Skeletal muscle satellite cell (primary cell): ENCODE measurements at regions not wholly inside any gene's neighbourhood (a gene's known extent, or its start where the extent isn't known, plus 50 kb on each side); places are given as distances from the start of the nearest gene placed in this dataset.
"Not testable (repeated sequence)": the region's sequence is repeated elsewhere in the genome, so short reads cannot be mapped to it uniquely, and the experiment has no call there.

ENCODE experiments used
- H3K27me3 ChIP-seq: 2 replicates; pipeline ENCODE4 v1.7.0; 2013; ENCODE audit warnings: low read length; ENCODE audit not compliant: control insufficient read depth, insufficient read depth
- H3K36me3 ChIP-seq: 2 replicates; pipeline ENCODE4 v1.7.0; 2013; ENCODE audit warnings: mild to moderate bottlenecking, control low read depth, low read length; ENCODE audit not compliant: insufficient read depth
- H3K4me1 ChIP-seq: 2 replicates; pipeline ENCODE4 v1.7.0; 2013; ENCODE audit warnings: low read length; ENCODE audit not compliant: control insufficient read depth, insufficient read depth
- H3K4me2 ChIP-seq: 2 replicates; pipeline ENCODE4 v1.7.0; 2013; ENCODE audit warnings: mild to moderate bottlenecking, low read length
- H3K4me3 ChIP-seq: 2 replicates; pipeline ENCODE4 v1.7.0; 2013; ENCODE audit warnings: low read length
- H3K9ac ChIP-seq: 2 replicates; pipeline ENCODE4 v1.7.0; 2013; ENCODE audit warnings: mild to moderate bottlenecking, low read depth, low read length, moderate library complexity
- H3K9me3 ChIP-seq: replicated peaks from 2 replicates; pipeline ENCODE4 v1.7.0; 2013; ENCODE audit warnings: mild to moderate bottlenecking, control low read depth, low read length

DNA sequence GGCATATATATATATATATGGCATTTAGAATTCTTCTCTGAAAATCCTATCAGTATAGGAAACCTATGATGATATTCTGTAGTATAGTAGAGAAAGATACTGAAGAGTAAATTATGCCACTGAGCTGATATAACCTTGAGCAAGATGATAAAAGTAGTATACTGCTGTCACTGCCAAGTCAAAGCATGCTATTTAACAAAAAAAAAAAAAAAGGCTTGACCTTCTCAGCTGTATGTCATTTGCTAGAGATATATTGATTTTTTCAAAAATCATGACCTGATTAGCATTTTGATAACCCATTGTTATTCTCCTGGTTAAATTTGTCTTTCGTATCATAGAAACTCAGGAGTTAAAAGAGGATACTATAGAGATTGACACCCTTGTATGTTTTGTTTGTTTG lies 299.4 kb downstream of the ADAMTS20 start:
- no peaks in the 10 kb centered on the region for H3K4me1 ChIP-seq
- H3K36me3 ChIP-seq = no peaks in the 10 kb centered on the region
- no peaks in the 10 kb centered on the region for H3K9me3 ChIP-seq
- no peaks in the 10 kb centered on the region for H3K27me3 ChIP-seq
- H3K4me3 ChIP-seq = no peak overlapping the region
- no peak overlapping the region for H3K9ac ChIP-seq
- no peak overlapping the region for H3K4me2 ChIP-seq

DNA sequence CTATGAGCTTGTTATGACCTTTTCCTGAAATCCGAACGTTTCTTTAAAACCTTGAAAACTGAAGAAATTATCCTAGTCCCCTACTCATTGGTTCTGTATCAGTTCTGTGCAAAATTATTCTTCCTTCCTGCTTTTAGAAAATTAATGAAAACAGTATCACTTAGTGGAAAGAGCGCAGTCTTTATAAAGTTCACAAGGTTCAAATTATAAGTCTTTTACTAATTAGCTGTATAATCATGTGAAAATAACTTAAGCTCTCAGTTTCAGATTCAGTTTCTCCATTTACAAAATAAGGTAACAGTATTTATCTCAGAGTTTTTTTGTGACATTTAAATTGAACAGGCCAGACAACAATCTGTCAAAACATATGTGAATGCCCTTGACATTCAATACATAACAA lies 306.1 kb downstream of the ADAMTS20 start:
- Histone ChIP-seq H3K27me3 (no peaks in the 10 kb centered on the region), H3K4me3 (no peak overlapping the region), H3K36me3 (no peaks in the 10 kb centered on the region), H3K9me3 (no peaks in the 10 kb centered on the region), H3K4me1 (no peaks in the 10 kb centered on the region), H3K9ac (no peak overlapping the region), H3K4me2 (no peak overlapping the region)

DNA sequence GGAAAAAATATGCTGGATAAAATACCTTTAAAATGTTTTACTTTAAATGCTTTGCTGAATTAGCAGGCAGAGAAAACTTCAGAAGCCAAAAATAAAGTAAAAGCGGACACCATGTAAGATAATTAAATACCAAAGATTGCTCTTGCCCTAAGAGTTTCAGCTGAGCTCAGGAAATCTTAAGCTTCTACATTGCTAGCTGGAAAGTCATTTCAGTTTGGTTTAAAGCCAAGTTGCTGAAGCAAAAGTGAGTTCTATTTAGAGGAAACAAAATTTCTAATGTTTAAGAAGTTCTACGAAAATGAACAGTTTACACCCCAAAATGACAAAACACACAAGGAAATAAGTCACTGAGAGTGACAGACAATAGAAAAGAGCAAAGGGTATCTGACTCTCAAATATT lies 310.0 kb downstream of the ADAMTS20 start:
- Histone ChIP-seq H3K4me1 (no peaks in the 10 kb centered on the region), H3K4me3 (no peak overlapping the region), H3K27me3 (no peaks in the 10 kb centered on the region), H3K9me3 (no peaks in the 10 kb centered on the region), H3K36me3 (no peaks in the 10 kb centered on the region), H3K9ac (no peak overlapping the region), H3K4me2 (no peak overlapping the region)

DNA sequence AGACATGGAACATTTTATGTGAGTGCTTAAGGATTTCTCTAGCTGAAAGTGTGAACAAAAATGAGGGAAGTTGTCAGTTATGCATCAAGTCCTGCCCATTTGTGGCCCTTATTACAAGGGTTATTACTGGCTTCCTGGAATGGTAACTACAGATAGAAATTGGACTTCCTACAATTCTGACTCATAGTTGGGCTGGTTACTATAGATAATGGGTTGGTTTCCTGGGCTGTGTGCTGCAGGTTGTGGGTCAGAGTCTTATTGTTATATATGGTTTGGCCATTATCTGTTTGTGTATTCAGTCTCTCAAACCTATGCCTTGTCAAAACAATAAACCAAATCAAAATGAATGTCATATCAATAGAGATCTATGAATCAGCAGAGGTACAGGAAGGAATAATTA lies 313.7 kb downstream of the ADAMTS20 start:
- Histone ChIP-seq H3K36me3 (no peaks in the 10 kb centered on the region), H3K4me3 (no peak overlapping the region), H3K9me3 (no peaks in the 10 kb centered on the region), H3K9ac (no peak overlapping the region), H3K4me1 (no peaks in the 10 kb centered on the region), H3K27me3 (no peaks in the 10 kb centered on the region), H3K4me2 (no peak overlapping the region)

DNA sequence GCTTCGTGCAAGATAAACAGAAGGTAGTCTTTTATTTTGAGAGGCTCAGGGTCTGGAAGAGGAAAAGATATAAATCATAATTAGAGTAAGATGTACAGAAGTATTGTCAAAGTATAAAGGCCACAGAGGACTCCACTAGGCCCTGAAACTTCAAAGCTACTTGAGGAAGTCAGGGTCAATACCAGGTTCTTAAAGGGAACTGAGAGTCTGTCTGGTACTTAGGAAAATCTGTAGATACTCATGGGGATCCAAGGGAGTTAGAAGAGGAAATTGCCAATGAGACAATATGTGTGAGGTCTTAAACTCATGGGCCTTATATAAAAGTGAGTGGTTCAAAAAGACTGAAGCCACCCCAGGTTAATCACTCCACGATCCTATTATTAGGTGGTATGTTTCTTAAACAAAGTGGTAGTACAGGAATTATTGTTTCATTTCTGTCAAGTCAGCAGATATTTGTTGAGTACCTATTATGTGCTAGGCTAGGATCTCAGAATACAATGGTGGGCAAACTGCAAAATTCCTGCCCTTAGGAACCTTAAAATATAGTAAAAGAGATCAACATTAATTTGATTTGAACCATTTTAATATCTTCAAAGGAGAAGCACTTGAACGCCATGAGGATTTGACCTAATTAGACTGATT lies 314.6 kb downstream of the ADAMTS20 start:
- H3K9ac ChIP-seq = no peak overlapping the region
- H3K27me3 ChIP-seq = no peaks in the 10 kb centered on the region
- H3K4me2 ChIP-seq = no peak overlapping the region
- H3K4me3 ChIP-seq = no peak overlapping the region
- no peaks in the 10 kb centered on the region for H3K36me3 ChIP-seq
- no peaks in the 10 kb centered on the region for H3K4me1 ChIP-seq
- H3K9me3 ChIP-seq = no peaks in the 10 kb centered on the region

DNA sequence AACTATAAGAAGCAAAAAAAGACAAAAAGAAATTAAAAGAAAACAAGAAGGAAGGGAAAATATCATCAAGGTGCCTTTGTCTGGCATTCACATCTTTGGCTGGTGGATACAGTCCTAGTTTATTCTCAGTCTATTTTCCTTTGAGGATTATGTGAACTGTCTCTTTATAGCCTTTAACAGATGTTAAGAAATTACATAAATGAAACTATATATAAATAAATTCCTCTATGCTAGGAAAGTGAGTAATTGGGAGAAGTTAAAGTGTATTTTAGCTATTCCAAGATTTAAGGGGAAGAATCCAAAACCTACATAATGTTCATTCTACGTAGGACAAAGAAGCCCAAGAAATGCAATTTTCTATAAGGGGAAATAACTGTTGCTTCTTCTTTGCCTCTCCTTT lies 316.3 kb downstream of the ADAMTS20 start:
- Histone ChIP-seq H3K27me3 (no peaks in the 10 kb centered on the region), H3K4me2 (no peak overlapping the region), H3K36me3 (no peaks in the 10 kb centered on the region), H3K4me1 (no peaks in the 10 kb centered on the region), H3K4me3 (no peak overlapping the region), H3K9ac (no peak overlapping the region), H3K9me3 (no peaks in the 10 kb centered on the region)

DNA sequence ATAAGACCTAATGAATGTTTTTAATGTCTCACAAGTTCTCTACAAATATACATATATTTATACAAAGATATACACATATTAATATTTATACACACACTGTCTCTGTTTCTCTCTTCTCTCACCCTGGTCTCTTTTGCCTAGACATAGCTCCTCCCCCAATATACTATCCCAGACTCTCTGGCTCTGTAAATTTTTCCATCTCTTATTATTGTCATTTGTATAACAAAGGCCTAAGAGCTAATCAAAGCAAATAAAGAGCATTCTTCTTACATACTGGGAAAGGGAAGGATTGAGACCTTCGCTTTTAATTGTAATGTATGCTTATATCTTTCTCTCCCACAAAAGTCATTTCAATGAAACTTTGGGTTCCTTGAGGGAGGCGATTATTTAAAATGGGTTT lies 318.1 kb downstream of the ADAMTS20 start:
- Histone ChIP-seq H3K9me3 (no peaks in the 10 kb centered on the region), H3K4me3 (no peak overlapping the region), H3K4me2 (no peak overlapping the region), H3K4me1 (no peaks in the 10 kb centered on the region), H3K9ac (no peak overlapping the region), H3K36me3 (no peaks in the 10 kb centered on the region), H3K27me3 (no peaks in the 10 kb centered on the region)

DNA sequence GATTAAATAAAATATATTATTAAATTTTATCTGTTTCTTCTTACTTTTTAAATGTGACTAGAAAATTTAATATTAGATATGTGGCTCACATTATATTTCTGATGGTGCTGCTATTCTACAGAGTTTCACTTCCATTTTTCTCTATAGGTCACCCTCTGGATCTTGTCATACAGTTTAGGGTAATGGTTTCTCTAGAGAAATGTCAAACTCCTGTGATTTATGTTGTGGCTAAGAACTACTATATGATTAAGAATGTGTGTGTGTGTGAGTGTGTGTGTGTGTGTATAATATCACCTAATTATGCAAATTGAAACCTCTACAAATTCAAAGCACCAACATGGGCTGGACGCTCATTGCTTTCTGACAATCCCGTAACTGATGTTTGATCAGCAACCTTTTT lies 325.9 kb downstream of the ADAMTS20 start:
- H3K9me3 ChIP-seq = no peaks in the 10 kb centered on the region

DNA sequence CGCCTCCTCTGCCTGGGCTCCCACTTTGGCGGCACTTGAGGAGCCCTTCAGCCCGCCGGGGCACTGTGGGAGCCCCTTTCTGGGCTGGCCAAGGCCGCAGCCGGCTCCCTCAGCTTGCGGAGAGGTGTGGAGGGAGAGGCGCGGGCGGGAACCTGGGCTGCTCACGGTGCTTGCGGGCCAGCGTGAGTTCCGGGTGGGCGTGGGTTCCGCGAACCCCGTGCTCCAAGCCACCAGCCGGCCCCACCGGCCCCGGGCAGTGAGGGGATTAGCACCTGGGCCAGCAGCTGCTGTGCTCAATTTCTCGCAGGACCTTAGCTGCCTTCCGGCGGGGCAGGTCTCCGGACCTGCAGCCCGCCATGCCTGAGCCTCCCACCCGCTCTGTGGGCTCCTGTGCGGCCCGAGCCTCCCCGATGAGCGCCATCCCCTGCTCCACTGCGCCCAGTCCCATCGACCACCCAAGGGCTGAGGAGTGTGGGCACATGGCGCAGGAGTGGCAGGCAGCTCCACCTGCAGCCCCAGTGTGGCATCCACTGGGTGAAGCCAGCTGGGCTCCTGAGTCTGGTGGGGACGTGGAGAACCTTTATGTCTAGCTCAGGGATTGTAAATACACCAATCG lies 327.7 kb downstream of the ADAMTS20 start:
- H3K4me3 ChIP-seq, H3K36me3 ChIP-seq, H3K9ac ChIP-seq, H3K27me3 ChIP-seq, H3K4me2 ChIP-seq, H3K9me3 ChIP-seq, H3K4me1 ChIP-seq: not testable (repeated sequence)

More for the DNA sequence above, 325.9 kb downstream of the ADAMTS20 start:
- Histone ChIP-seq H3K36me3 (no peaks in the 10 kb centered on the region), H3K9ac (no peak overlapping the region), H3K4me2 (no peak overlapping the region), H3K4me1 (no peaks in the 10 kb centered on the region), H3K4me3 (no peak overlapping the region), H3K27me3 (no peaks in the 10 kb centered on the region)

DNA sequence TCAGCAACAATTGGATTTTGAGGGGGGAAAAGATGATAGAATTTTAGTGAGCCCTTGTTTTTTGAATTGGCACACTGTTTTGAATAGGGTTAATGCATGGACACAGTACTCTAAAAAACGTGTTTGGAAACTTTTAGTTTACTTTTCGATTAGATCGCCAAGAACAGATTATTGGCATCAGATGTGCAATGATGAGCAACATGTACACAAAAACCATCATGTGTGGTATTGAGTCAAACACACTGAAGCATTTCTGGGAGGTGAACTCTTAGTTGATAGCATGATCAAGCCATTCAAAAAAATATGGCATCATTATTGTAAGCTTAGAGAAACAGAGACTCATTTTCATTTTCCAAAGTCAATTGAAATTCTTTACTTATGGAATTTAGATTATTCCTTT lies 329.2 kb downstream of the ADAMTS20 start:
- Histone ChIP-seq H3K9me3 (no peaks in the 10 kb centered on the region), H3K9ac (no peak overlapping the region), H3K4me3 (no peak overlapping the region), H3K27me3 (no peaks in the 10 kb centered on the region), H3K4me1 (no peaks in the 10 kb centered on the region), H3K4me2 (no peak overlapping the region), H3K36me3 (no peaks in the 10 kb centered on the region)

DNA sequence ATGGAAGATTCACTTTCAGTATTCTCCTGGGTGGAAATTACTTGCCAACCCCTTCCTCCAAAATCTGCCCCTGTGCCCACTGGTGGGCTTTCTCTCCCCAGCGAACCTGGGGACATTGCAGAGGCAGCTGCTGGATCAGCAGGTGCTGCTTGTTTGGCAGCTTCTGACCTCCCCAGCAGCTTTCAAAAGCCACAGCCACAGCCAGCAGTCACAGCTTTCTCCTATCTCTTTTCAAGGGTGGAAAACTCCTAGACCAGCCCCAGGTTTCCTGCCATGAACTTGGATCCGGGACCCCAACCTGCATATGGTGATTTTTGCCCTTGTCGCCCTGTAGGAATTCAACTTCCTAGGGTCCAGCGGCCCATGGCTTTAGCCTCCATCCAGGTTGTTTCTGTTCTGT lies 330.8 kb downstream of the ADAMTS20 start:
- Histone ChIP-seq H3K9me3 (no peaks in the 10 kb centered on the region), H3K4me3 (no peak overlapping the region), H3K4me2 (no peak overlapping the region), H3K27me3 (no peaks in the 10 kb centered on the region), H3K4me1 (no peaks in the 10 kb centered on the region), H3K36me3 (no peaks in the 10 kb centered on the region), H3K9ac (no peak overlapping the region)

DNA sequence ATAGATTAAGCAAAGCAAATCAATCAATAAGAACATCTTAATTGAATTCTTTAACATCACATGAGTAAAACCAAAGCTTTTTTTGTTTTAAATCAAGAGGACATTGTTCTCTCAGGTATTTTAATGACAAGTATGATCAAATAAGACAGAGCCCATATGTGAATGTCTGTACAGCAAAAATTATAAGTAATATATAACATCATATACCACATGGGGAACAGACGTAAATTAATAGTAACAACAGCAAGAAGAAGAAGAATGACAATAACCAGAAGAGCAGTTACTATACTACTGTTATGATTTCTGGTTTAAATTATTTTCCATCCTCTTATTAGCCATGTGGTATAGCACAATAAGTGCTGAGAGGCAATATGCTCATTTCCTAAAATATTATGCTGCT lies 335.5 kb downstream of the ADAMTS20 start:
- H3K4me1 ChIP-seq = peaks cover 3% of the 10 kb centered on the region
- no peak overlapping the region for H3K9ac ChIP-seq
- H3K4me3 ChIP-seq = no peak overlapping the region
- no peaks in the 10 kb centered on the region for H3K9me3 ChIP-seq
- H3K27me3 ChIP-seq = no peaks in the 10 kb centered on the region
- no peak overlapping the region for H3K4me2 ChIP-seq
- H3K36me3 ChIP-seq = no peaks in the 10 kb centered on the region
